ENCODE measurements at regions not wholly inside any gene's neighbourhood (a gene's known extent, or its start where the extent isn't known, plus 50 kb on each side); places are given as distances from the start of the nearest gene placed in this dataset.
"Not testable (repeated sequence)": the region's sequence is repeated elsewhere in the genome, so short reads cannot be mapped to it uniquely, and the experiment has no call there.

GRCh38 chr20:40274912-40275533 is 414.0 kb downstream of the MAFB start:
- H3K27me3 ChIP-seq (ENCODE audit: control insufficient read depth, low read length), result no peaks in the 10 kb centered on the region
- H4K20me1 ChIP-seq (ENCODE audit: control insufficient read depth, insufficient read depth, low read depth, low read length), result no peaks in the 10 kb centered on the region
- no peaks in the 10 kb centered on the region for H3K36me3 ChIP-seq (ENCODE audit: control insufficient read depth, low read length)
- no peak overlapping the region for H3K4me3 ChIP-seq (ENCODE audit: low read length)
- TF ChIP-seq EZH2phosphoT487 (IDR thresholded peaks at IDR 0.05; ENCODE audit: borderline replicate concordance, low read length), result no peak
- no peak for TF ChIP-seq CTCF (IDR thresholded peaks at IDR 0.05; ENCODE audit: low read depth, low read length, poor library complexity, severe bottlenecking)
- no peak overlapping the region for H3K27ac ChIP-seq (ENCODE audit: low read depth, low read length)
- no peaks in the 10 kb centered on the region for H3K79me2 ChIP-seq (ENCODE audit: control insufficient read depth, low read length)
- no peak overlapping the region for H3K4me2 ChIP-seq (ENCODE audit: low read length)
- no peaks in the 10 kb centered on the region for H3K9me2 ChIP-seq (replicated peaks; ENCODE audit: control insufficient read depth, low read length)
- no peaks in the 10 kb centered on the region for H3K9me3 ChIP-seq (ENCODE audit: control insufficient read depth, insufficient read depth, low read length)
- no peaks in the 10 kb centered on the region for H3K4me1 ChIP-seq (ENCODE audit: control insufficient read depth, low read length)
- H3F3A ChIP-seq (ENCODE audit: control insufficient read depth, insufficient read depth), result no peaks in the 10 kb centered on the region

- H3K27me3 ChIP-seq (ENCODE audit: control insufficient read depth, low read length); H4K20me1 ChIP-seq (ENCODE audit: control insufficient read depth, insufficient read depth, low read depth, low read length); H3K9me2 ChIP-seq (replicated peaks; ENCODE audit: control insufficient read depth, low read length); H3K4me2 ChIP-seq (ENCODE audit: low read length); H3K27ac ChIP-seq (ENCODE audit: low read depth, low read length); H3K4me1 ChIP-seq (ENCODE audit: control insufficient read depth, low read length); H3K36me3 ChIP-seq (ENCODE audit: control insufficient read depth, low read length); H3K9me3 ChIP-seq (ENCODE audit: control insufficient read depth, insufficient read depth, low read length); H3K79me2 ChIP-seq (ENCODE audit: control insufficient read depth, low read length); H3K4me3 ChIP-seq (ENCODE audit: low read length); H3F3A ChIP-seq (ENCODE audit: control insufficient read depth, insufficient read depth): not testable (repeated sequence)
These were observed 419.8 kb downstream of the MAFB start for GRCh38 chr20:40269274-40269673.

- Histone ChIP-seq H3K27me3 (ENCODE audit: control insufficient read depth, low read length) (no peaks in the 10 kb centered on the region), H3K4me3 (ENCODE audit: low read length) (no peak overlapping the region), H3K36me3 (ENCODE audit: control insufficient read depth, low read length) (no peaks in the 10 kb centered on the region), H3K27ac (ENCODE audit: low read depth, low read length) (no peak overlapping the region), H3F3A (ENCODE audit: control insufficient read depth, insufficient read depth) (no peaks in the 10 kb centered on the region), H3K4me2 (ENCODE audit: low read length) (no peak overlapping the region), H3K4me1 (ENCODE audit: control insufficient read depth, low read length) (no peaks in the 10 kb centered on the region), H3K79me2 (ENCODE audit: control insufficient read depth, low read length) (no peaks in the 10 kb centered on the region), H4K20me1 (ENCODE audit: control insufficient read depth, insufficient read depth, low read depth, low read length) (no peaks in the 10 kb centered on the region), H3K9me3 (ENCODE audit: control insufficient read depth, insufficient read depth, low read length) (no peaks in the 10 kb centered on the region), H3K9me2 (replicated peaks; ENCODE audit: control insufficient read depth, low read length) (no peaks in the 10 kb centered on the region)
- TF ChIP-seq EZH2phosphoT487 (IDR thresholded peaks at IDR 0.05; ENCODE audit: borderline replicate concordance, low read length) (no peak), CTCF (IDR thresholded peaks at IDR 0.05; ENCODE audit: low read depth, low read length, poor library complexity, severe bottlenecking) (no peak)
These were observed 420.5 kb downstream of the MAFB start for GRCh38 chr20:40268321-40269075.

GRCh38 chr20:40265825-40266533 is 423.1 kb downstream of the MAFB start:
- H3K9me2 ChIP-seq (replicated peaks; ENCODE audit: control insufficient read depth, low read length), result no peaks in the 10 kb centered on the region
- no peaks in the 10 kb centered on the region for H3K79me2 ChIP-seq (ENCODE audit: control insufficient read depth, low read length)
- no peaks in the 10 kb centered on the region for H3K4me1 ChIP-seq (ENCODE audit: control insufficient read depth, low read length)
- 0 out of 2 replicates have a peak, but pooled peaks cover 3% of the 10 kb centered on the region for H3K27me3 ChIP-seq (ENCODE audit: control insufficient read depth, low read length)
- no peak overlapping the region for H3K4me3 ChIP-seq (ENCODE audit: low read length)
- TF ChIP-seq CTCF (IDR thresholded peaks at IDR 0.05; ENCODE audit: low read depth, low read length, poor library complexity, severe bottlenecking) (peak; percentile 45), EZH2phosphoT487 (IDR thresholded peaks at IDR 0.05; ENCODE audit: borderline replicate concordance, low read length) (no peak)
- H3K27ac ChIP-seq (ENCODE audit: low read depth, low read length), result no peak overlapping the region
- H3K4me2 ChIP-seq (ENCODE audit: low read length), result no peak overlapping the region
- no peaks in the 10 kb centered on the region for H3K9me3 ChIP-seq (ENCODE audit: control insufficient read depth, insufficient read depth, low read length)
- H3K36me3 ChIP-seq (ENCODE audit: control insufficient read depth, low read length), result no peaks in the 10 kb centered on the region
- no peaks in the 10 kb centered on the region for H4K20me1 ChIP-seq (ENCODE audit: control insufficient read depth, insufficient read depth, low read depth, low read length)
- no peaks in the 10 kb centered on the region for H3F3A ChIP-seq (ENCODE audit: control insufficient read depth, insufficient read depth)

Data from DOHH2 (cell line).